Cardiac muscle cell (in vitro differentiated cells and primary cell): ENCODE measurements at regions not wholly inside any gene's neighbourhood (a gene's known extent, or its start where the extent isn't known, plus 50 kb on each side); places are given as distances from the start of the nearest gene placed in this dataset.

Experiments used
- DNase-seq, 2 donors: peaks; one replicate each; pipeline versions ENCODE4 v3.0.0 to v3.0.0-alpha.2; 2010 to 2017; ENCODE audit warnings: low read depth in 1 of 2, low spot score in 1 of 2
- H3K27ac ChIP-seq: fragments of 200-600 bp; sonication (generic); 2 replicates; pipeline ENCODE4 v1.5.1; 2016
- H3K27me3 ChIP-seq: fragments of 200-600 bp; sonication (generic); 2 replicates; pipeline ENCODE4 v1.6.0; 2016; ENCODE audit warnings: control low read depth
- H3K36me3 ChIP-seq: fragments of 200-600 bp; sonication (generic); 2 replicates; pipeline ENCODE4 v1.5.1; 2016; ENCODE audit warnings: control low read depth
- H3K4me1 ChIP-seq: fragments of 200-600 bp; sonication (generic); 2 replicates; pipeline ENCODE4 v1.8.1; 2017; ENCODE audit warnings: low read depth, mild to moderate bottlenecking, mixed run types
- H3K4me3 ChIP-seq: fragments of 200-600 bp; sonication (generic); 2 replicates; pipeline ENCODE4 v1.5.1; 2016; ENCODE audit warnings: mild to moderate bottlenecking
- H3K9me3 ChIP-seq: fragments of 200-600 bp; sonication (generic); 2 replicates; pipeline ENCODE4 v1.5.1; 2017; ENCODE audit warnings: low read depth, mild to moderate bottlenecking, control low read depth
- TF ChIP-seq, protein P1 (sequence below): IDR thresholded peaks from 2 replicates; pipeline ENCODE4 v1.5.1; 2012; ENCODE audit warnings: low read depth, mild to moderate bottlenecking, low read length

DNA sequence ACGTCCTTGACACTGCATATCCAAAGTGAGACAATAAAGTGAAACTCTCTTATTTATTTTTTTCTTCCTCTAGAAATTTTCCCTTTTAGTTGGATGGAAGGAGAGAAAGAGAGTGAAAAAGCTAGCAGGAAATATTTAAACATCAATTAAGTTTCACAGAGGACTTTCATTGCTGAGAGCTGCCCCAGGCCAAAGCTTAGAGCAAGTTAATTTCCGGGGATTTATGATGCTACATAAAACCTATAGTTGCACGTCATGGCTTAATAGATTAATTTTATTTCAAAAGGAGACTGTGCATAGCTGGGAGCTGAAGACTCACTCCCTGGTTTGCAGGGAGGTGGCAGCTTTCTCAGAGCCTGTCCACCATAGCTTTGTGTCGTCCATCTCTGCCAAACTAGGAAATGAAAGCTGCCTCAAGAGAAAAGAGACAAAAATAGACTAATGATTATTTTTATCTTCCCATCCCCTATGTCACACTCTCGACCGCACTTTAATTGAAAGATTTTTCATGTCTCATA is 323.3 kb upstream of the RAB6C start:
- Histone ChIP-seq H3K9me3 (no peaks in the 10 kb centered on the region), H3K4me1 (peaks cover 14% of the 10 kb centered on the region), H3K27me3 (no peaks in the 10 kb centered on the region), H3K4me3 (no peak overlapping the region), H3K36me3 (no peaks in the 10 kb centered on the region), H3K27ac (peak overlapping the region; percentile 22)
- TF ChIP-seq, protein P1, sequence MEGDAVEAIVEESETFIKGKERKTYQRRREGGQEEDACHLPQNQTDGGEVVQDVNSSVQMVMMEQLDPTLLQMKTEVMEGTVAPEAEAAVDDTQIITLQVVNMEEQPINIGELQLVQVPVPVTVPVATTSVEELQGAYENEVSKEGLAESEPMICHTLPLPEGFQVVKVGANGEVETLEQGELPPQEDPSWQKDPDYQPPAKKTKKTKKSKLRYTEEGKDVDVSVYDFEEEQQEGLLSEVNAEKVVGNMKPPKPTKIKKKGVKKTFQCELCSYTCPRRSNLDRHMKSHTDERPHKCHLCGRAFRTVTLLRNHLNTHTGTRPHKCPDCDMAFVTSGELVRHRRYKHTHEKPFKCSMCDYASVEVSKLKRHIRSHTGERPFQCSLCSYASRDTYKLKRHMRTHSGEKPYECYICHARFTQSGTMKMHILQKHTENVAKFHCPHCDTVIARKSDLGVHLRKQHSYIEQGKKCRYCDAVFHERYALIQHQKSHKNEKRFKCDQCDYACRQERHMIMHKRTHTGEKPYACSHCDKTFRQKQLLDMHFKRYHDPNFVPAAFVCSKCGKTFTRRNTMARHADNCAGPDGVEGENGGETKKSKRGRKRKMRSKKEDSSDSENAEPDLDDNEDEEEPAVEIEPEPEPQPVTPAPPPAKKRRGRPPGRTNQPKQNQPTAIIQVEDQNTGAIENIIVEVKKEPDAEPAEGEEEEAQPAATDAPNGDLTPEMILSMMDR: no peak
- DNase-seq: no peak

DNA sequence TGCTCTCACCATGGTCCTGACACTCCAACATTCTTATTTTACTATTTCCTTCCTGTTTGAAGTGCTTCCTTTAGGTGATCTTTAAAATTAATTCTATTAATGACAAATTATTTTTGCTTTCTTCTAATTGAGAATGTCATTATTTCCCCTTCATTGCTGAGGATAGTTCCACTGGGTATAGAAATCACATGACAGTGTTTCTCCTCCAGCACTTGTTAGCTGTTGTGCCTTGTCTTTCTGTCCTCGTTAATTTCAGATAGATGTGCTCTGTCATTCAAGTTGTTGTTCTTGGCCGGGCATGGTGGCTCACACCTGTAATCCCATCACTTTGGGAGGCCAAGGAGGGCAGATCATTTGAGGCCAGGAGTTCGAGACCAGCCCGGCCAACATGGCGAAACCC is 321.0 kb upstream of the RAB6C start:
- no peak overlapping the region for H3K4me3 ChIP-seq

DNA sequence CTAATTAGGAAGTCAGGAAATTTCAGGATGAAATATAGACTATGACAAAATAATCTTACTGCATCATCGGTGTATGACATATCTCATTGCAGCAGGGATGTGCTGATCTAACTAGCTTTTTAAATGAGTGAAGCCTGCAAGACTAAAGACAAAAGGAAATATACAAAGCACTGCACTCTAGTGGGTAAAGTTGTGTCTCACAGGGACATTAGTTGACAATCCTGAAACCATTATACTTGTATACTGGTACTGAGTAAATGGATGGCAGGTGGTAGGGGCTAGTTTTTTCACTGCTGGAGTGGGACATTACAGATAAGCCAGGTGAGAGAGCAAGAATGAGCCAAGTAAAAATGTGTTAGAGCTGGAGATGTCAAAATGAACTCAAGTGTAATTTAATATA is 317.5 kb upstream of the RAB6C start:
- H3K36me3 ChIP-seq: no peaks in the 10 kb centered on the region
- H3K9me3 ChIP-seq: no peaks in the 10 kb centered on the region
- no peak for DNase-seq
- H3K27me3 ChIP-seq: no peaks in the 10 kb centered on the region
- H3K4me3 ChIP-seq: no peak overlapping the region
- H3K27ac ChIP-seq: no peak overlapping the region
- peaks cover 4% of the 10 kb centered on the region for H3K4me1 ChIP-seq
- TF ChIP-seq, protein P1: no peak

More for the DNA sequence above, 321.0 kb upstream of the RAB6C start:
- no peak for DNase-seq
- H3K4me1 ChIP-seq: peaks cover 14% of the 10 kb centered on the region
- no peaks in the 10 kb centered on the region for H3K27me3 ChIP-seq
- no peaks in the 10 kb centered on the region for H3K9me3 ChIP-seq
- TF ChIP-seq, protein P1: no peak
- no peaks in the 10 kb centered on the region for H3K36me3 ChIP-seq
- no peak overlapping the region for H3K27ac ChIP-seq

DNA sequence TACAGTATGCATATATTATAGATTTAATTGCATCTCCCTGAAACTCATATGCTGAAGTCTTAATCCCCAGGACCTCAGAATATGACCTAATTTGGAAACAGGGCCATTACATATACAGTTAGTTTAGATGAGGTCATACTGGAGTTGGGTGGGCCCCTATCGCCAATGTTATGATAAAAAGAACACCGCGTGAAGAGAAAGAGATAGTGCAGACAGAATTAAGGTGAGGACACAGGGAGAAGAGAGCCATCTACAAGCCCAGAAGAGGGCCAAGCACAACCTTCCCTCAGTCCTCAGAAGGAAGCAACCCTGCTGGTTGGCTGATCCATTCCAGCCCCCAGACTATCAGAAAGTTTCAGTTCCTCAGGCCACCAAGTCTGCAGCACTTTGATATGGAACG is 311.9 kb upstream of the RAB6C start:
- H3K27me3 ChIP-seq: no peaks in the 10 kb centered on the region
- TF ChIP-seq, protein P1: no peak
- DNase-seq: no peak
- no peaks in the 10 kb centered on the region for H3K36me3 ChIP-seq
- no peak overlapping the region for H3K27ac ChIP-seq
- H3K9me3 ChIP-seq: no peaks in the 10 kb centered on the region
- no peaks in the 10 kb centered on the region for H3K4me1 ChIP-seq
- no peak overlapping the region for H3K4me3 ChIP-seq

DNA sequence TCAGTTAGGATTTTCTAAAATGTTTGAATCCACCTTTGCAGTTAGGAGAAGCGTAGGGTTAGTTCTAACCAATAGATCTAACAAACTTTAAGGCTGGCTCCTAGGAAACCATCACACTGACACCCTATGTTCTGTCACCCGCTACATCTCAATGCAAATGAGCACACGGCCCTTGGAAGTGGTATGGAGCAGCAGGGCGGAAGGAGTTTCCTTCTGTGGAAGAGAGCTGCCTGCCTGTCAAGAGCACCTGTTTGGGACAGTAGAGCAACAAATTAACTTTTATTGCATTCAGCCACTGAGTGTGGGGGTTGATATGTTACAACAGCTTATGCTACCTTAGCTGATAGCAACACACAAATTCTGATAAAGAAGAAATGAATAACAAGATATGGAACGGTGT is 306.9 kb upstream of the RAB6C start:
- Histone ChIP-seq H3K36me3 (no peaks in the 10 kb centered on the region), H3K9me3 (no peaks in the 10 kb centered on the region), H3K4me3 (no peak overlapping the region), H3K4me1 (no peaks in the 10 kb centered on the region), H3K27ac (no peak overlapping the region), H3K27me3 (no peaks in the 10 kb centered on the region)
- no peak for DNase-seq
- TF ChIP-seq, protein P1: no peak

DNA sequence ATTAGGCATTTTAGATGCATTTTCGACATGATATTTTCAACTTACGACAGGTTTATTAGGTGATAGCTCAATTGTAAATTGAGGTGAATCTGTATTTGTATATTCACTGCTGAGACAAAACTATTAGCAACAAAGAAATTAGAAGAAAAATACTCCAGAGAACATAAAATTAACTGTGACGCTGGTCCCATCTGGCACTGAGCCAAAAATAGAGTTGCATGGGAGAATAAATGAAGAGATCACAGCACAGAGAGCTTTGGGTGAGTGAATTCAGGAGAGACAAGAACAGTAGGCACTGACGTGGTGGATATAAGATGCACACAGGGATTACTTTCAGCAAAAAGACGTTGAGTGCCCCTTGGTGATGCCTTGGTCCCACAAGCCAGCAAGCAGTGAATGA is 306.2 kb upstream of the RAB6C start:
- no peaks in the 10 kb centered on the region for H3K4me1 ChIP-seq
- no peak overlapping the region for H3K4me3 ChIP-seq
- no peaks in the 10 kb centered on the region for H3K36me3 ChIP-seq
- H3K9me3 ChIP-seq: no peaks in the 10 kb centered on the region
- DNase-seq: no peak
- TF ChIP-seq, protein P1: no peak
- H3K27ac ChIP-seq: no peak overlapping the region
- no peaks in the 10 kb centered on the region for H3K27me3 ChIP-seq
